MM.1S (cell line): ENCODE measurements at regions not wholly inside any gene's neighbourhood (a gene's known extent, or its start where the extent isn't known, plus 50 kb on each side); places are given as distances from the start of the nearest gene placed in this dataset.

Experiments
- DNase-seq: peaks from one replicate; pipeline ENCODE4 v3.0.0-alpha.2; 2015
- H2AFZ ChIP-seq: fragments of 300-600 bp; sonication (generic); 2 replicates; pipeline ENCODE4 v1.6.0; 2016; ENCODE audit warnings: antibody characterized with exemption, low read length
- H3F3A ChIP-seq: fragments of 300-600 bp; sonication (generic); 2 replicates; pipeline ENCODE4 v1.6.1; 2016; ENCODE audit warnings: mild to moderate bottlenecking, antibody characterized with exemption, low read length, moderate library complexity, mixed read lengths; ENCODE audit not compliant: insufficient read depth
- H3K27ac ChIP-seq: fragments of 300-600 bp; sonication (generic); 2 replicates; pipeline ENCODE4 v1.5.1; 2016; ENCODE audit warnings: mild to moderate bottlenecking, low read length
- H3K27me3 ChIP-seq: fragments of 300-600 bp; sonication (generic); replicated peaks from 2 replicates; pipeline ENCODE4 v1.6.0; 2016; ENCODE audit warnings: low read length; ENCODE audit not compliant: insufficient read depth
- H3K36me3 ChIP-seq: fragments of 300-600 bp; sonication (generic); replicated peaks from 2 replicates; pipeline ENCODE4 v1.6.1; 2016; ENCODE audit warnings: mild to moderate bottlenecking, low read length, mixed read lengths; ENCODE audit not compliant: insufficient read depth
- H3K4me1 ChIP-seq: fragments of 300-600 bp; sonication (generic); 2 replicates; pipeline ENCODE4 v1.6.1; 2016; ENCODE audit warnings: low read length, mixed read lengths
- H3K4me2 ChIP-seq: fragments of 300-600 bp; sonication (generic); 2 replicates; pipeline ENCODE4 v1.6.0; 2016; ENCODE audit warnings: low read depth, low read length
- H3K4me3 ChIP-seq: fragments of 300-600 bp; sonication (generic); 2 replicates; pipeline ENCODE4 v1.5.1; 2016; ENCODE audit warnings: low read length, mixed read lengths
- H3K79me2 ChIP-seq: fragments of 300-600 bp; sonication (generic); 2 replicates; pipeline ENCODE4 v1.6.1; 2016; ENCODE audit warnings: mixed run types, low read length, mixed read lengths
- H3K9ac ChIP-seq: fragments of 300-600 bp; sonication (generic); 2 replicates; pipeline ENCODE4 v1.6.1; 2016; ENCODE audit warnings: low read length, mixed read lengths
- H3K9me2 ChIP-seq: fragments of 300-600 bp; sonication (generic); replicated peaks from 2 replicates; pipeline ENCODE4 v1.6.1; 2016; ENCODE audit warnings: mild to moderate bottlenecking, low read length, mixed read lengths; ENCODE audit not compliant: insufficient read depth
- H3K9me3 ChIP-seq: fragments of 300-600 bp; sonication (generic); replicated peaks from 2 replicates; pipeline ENCODE4 v1.6.1; 2016; ENCODE audit warnings: mild to moderate bottlenecking, low read length, mixed read lengths; ENCODE audit not compliant: insufficient read depth
- H4K20me1 ChIP-seq: fragments of 300-600 bp; sonication (generic); 2 replicates; pipeline ENCODE4 v1.6.1; 2016; ENCODE audit warnings: mild to moderate bottlenecking, low read length, moderate library complexity, mixed read lengths; ENCODE audit not compliant: insufficient read depth
- EZH2 ChIP-seq: fragments of 300-600 bp; sonication (generic); optimal IDR thresholded peaks from 2 replicates; pipeline ENCODE3; 2017; ENCODE audit warnings: low read depth, mild to moderate bottlenecking, antibody characterized with exemption, low read length, mixed read lengths
- EZH2phosphoT487 ChIP-seq: fragments of 300-600 bp; sonication (generic); IDR thresholded peaks from 2 replicates; pipeline ENCODE4 v1.6.1; 2018; ENCODE audit warnings: antibody characterized with exemption, low read length
- TF ChIP-seq, protein P1 (sequence below): fragments of 300-600 bp; sonication (generic); IDR thresholded peaks from 2 replicates; pipeline ENCODE4 v1.5.1; 2016; ENCODE audit warnings: antibody characterized with exemption, low read length, mixed read lengths

GRCh38 chr6:120646101-120646500 lies 688.2 kb downstream of the TBC1D32 start:
- H3K79me2 ChIP-seq, result no peaks in the 10 kb centered on the region
- no peak for DNase-seq
- no peaks in the 10 kb centered on the region for H3K4me1 ChIP-seq
- no peaks in the 10 kb centered on the region for H3K9me3 ChIP-seq
- no peaks in the 10 kb centered on the region for H3K9me2 ChIP-seq
- H2AFZ ChIP-seq, result no peak overlapping the region
- H3K36me3 ChIP-seq, result no peaks in the 10 kb centered on the region
- no peaks in the 10 kb centered on the region for H3F3A ChIP-seq
- no peak overlapping the region for H3K27ac ChIP-seq
- H3K4me3 ChIP-seq, result no peak overlapping the region
- H3K4me2 ChIP-seq, result no peak overlapping the region
- no peak overlapping the region for H3K9ac ChIP-seq
- TF ChIP-seq EZH2 (no peak), EZH2phosphoT487 (no peak)
- TF ChIP-seq, protein P1, sequence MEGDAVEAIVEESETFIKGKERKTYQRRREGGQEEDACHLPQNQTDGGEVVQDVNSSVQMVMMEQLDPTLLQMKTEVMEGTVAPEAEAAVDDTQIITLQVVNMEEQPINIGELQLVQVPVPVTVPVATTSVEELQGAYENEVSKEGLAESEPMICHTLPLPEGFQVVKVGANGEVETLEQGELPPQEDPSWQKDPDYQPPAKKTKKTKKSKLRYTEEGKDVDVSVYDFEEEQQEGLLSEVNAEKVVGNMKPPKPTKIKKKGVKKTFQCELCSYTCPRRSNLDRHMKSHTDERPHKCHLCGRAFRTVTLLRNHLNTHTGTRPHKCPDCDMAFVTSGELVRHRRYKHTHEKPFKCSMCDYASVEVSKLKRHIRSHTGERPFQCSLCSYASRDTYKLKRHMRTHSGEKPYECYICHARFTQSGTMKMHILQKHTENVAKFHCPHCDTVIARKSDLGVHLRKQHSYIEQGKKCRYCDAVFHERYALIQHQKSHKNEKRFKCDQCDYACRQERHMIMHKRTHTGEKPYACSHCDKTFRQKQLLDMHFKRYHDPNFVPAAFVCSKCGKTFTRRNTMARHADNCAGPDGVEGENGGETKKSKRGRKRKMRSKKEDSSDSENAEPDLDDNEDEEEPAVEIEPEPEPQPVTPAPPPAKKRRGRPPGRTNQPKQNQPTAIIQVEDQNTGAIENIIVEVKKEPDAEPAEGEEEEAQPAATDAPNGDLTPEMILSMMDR, result no peak
- no peaks in the 10 kb centered on the region for H4K20me1 ChIP-seq
- no peaks in the 10 kb centered on the region for H3K27me3 ChIP-seq

- Histone ChIP-seq H4K20me1 (no peaks in the 10 kb centered on the region), H3K9me2 (no peaks in the 10 kb centered on the region), H3K9me3 (no peaks in the 10 kb centered on the region), H3K27ac (no peak overlapping the region), H3K9ac (no peak overlapping the region), H3K4me1 (no peaks in the 10 kb centered on the region), H3K4me3 (no peak overlapping the region), H3K36me3 (no peaks in the 10 kb centered on the region), H3K4me2 (no peak overlapping the region), H3F3A (no peaks in the 10 kb centered on the region), H3K27me3 (no peaks in the 10 kb centered on the region), H3K79me2 (no peaks in the 10 kb centered on the region), H2AFZ (no peak overlapping the region)
- no peak for DNase-seq
- TF ChIP-seq EZH2 (no peak), EZH2phosphoT487 (no peak)
- TF ChIP-seq, protein P1, result no peak
Measured at GRCh38 chr6:120632975-120633374, 701.3 kb downstream of the TBC1D32 start.

GRCh38 chr6:120627612-120628011 lies 706.7 kb downstream of the TBC1D32 start:
- H3K4me2 ChIP-seq, result no peak overlapping the region
- H3K9me3 ChIP-seq, result no peaks in the 10 kb centered on the region
- H3K79me2 ChIP-seq, result no peaks in the 10 kb centered on the region
- H3F3A ChIP-seq, result no peaks in the 10 kb centered on the region
- no peak overlapping the region for H3K4me3 ChIP-seq
- H3K27me3 ChIP-seq, result no peaks in the 10 kb centered on the region
- no peaks in the 10 kb centered on the region for H3K36me3 ChIP-seq
- H3K27ac ChIP-seq, result no peak overlapping the region
- no peak overlapping the region for H2AFZ ChIP-seq
- no peaks in the 10 kb centered on the region for H3K9me2 ChIP-seq
- H4K20me1 ChIP-seq, result no peaks in the 10 kb centered on the region
- no peaks in the 10 kb centered on the region for H3K4me1 ChIP-seq
- TF ChIP-seq EZH2phosphoT487, result no peak
- TF ChIP-seq, protein P1, result no peak
- TF ChIP-seq EZH2, result no peak
- no peak overlapping the region for H3K9ac ChIP-seq
- no peak for DNase-seq
